Lower leg skin (tissue), 3 donors: ENCODE measurements at regions not wholly inside any gene's neighbourhood (a gene's known extent, or its start where the extent isn't known, plus 50 kb on each side); places are given as distances from the start of the nearest gene placed in this dataset.

Experiments used
- POLR2A ChIP-seq, 2 donors: fragments of 450-650 bp; IDR thresholded peaks; one replicate each; pipeline ENCODE4 v1.6.1; 2016 to 2017; ENCODE audit warnings: antibody characterized with exemption in 2 of 2, mild to moderate bottlenecking in 1 of 2, moderate library complexity in 1 of 2
- TF ChIP-seq, protein P1 (sequence below), 3 donors: fragments of 450-650 bp; IDR thresholded peaks; one replicate each; pipeline ENCODE4 v1.5.1; 2016; ENCODE audit warnings: antibody characterized with exemption in 3 of 3, mild to moderate bottlenecking in 3 of 3, moderate library complexity in 2 of 3

GRCh38 chr4:26061248-26061986, 147.4 kb downstream of the SMIM20 start:
- TF ChIP-seq, protein P1, sequence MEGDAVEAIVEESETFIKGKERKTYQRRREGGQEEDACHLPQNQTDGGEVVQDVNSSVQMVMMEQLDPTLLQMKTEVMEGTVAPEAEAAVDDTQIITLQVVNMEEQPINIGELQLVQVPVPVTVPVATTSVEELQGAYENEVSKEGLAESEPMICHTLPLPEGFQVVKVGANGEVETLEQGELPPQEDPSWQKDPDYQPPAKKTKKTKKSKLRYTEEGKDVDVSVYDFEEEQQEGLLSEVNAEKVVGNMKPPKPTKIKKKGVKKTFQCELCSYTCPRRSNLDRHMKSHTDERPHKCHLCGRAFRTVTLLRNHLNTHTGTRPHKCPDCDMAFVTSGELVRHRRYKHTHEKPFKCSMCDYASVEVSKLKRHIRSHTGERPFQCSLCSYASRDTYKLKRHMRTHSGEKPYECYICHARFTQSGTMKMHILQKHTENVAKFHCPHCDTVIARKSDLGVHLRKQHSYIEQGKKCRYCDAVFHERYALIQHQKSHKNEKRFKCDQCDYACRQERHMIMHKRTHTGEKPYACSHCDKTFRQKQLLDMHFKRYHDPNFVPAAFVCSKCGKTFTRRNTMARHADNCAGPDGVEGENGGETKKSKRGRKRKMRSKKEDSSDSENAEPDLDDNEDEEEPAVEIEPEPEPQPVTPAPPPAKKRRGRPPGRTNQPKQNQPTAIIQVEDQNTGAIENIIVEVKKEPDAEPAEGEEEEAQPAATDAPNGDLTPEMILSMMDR (IDR thresholded peaks at IDR 0.05), result no peak
- TF ChIP-seq POLR2A (IDR thresholded peaks at IDR 0.05), result no peak
